MCF 10A (cell line): ENCODE measurements at regions not wholly inside any gene's neighbourhood (a gene's known extent, or its start where the extent isn't known, plus 50 kb on each side); places are given as distances from the start of the nearest gene placed in this dataset.
"Not testable (repeated sequence)": the region's sequence is repeated elsewhere in the genome, so short reads cannot be mapped to it uniquely, and the experiment has no call there.

ENCODE experiments used
- BruUV-seq: library from RNA; stranded (reverse); fragments of 400-500 nt; replicated peaks from 2 replicates; lab custom pipeline; 2021; lab: Mats Ljungman, UMichigan
- CTCF ChIA-PET: fragments of 300-600 bp; sonication (Branson Sonifier 250); formaldehyde crosslinking; extraction: SDS; loops from one replicate; lab custom pipeline; 2021; ENCODE audit warnings: antibody characterized with exemption, inconsistent platforms; lab: Yijun Ruan, JAX
- POLR2A ChIA-PET: fragments of 300-600, 350-650 bp; sonication (Branson Sonifier 250); formaldehyde crosslinking; extraction: SDS; loops from one replicate; lab custom pipeline; 2020; ENCODE audit warnings: antibody characterized with exemption, inconsistent platforms; lab: Yijun Ruan, JAX
- DNase-seq: peaks from one replicate; pipeline ENCODE4 v3.0.0-alpha.2; 2018; ENCODE audit not compliant: unreplicated experiment
- H3K27ac Mint-ChIP-seq: one replicate; pipeline ENCODE4 v1.8.0; 2022; ENCODE audit warnings: mild to moderate bottlenecking, low read depth, mixed read lengths; ENCODE audit not compliant: unreplicated experiment
- H3K27me3 Mint-ChIP-seq: one replicate; pipeline ENCODE4 v1.8.0; 2022; ENCODE audit warnings: mixed read lengths; ENCODE audit not compliant: insufficient read depth, unreplicated experiment
- H3K36me3 Mint-ChIP-seq: one replicate; pipeline ENCODE4 v1.8.0; 2022; ENCODE audit warnings: mild to moderate bottlenecking, moderate library complexity, mixed read lengths; ENCODE audit not compliant: insufficient read depth, unreplicated experiment
- H3K4me1 Mint-ChIP-seq: one replicate; pipeline ENCODE4 v1.8.0; 2022; ENCODE audit warnings: mixed read lengths; ENCODE audit not compliant: insufficient read depth, unreplicated experiment
- H3K4me3 Mint-ChIP-seq: one replicate; pipeline ENCODE4 v1.8.0; 2022; ENCODE audit warnings: mild to moderate bottlenecking, moderate library complexity, mixed read lengths; ENCODE audit not compliant: unreplicated experiment
- H3K9me3 Mint-ChIP-seq: one replicate; pipeline ENCODE4 v1.8.0; 2022; ENCODE audit warnings: mixed read lengths; ENCODE audit not compliant: unreplicated experiment
- intact Hi-C: fragments of 100-400 bp; cut with micrococcal nuclease; formaldehyde crosslinking; loops from 2 replicates; pipeline ENCODE4 v1.14.1; 2022
- TF ChIP-seq, protein P1 (sequence below): fragments of 200-600 bp; IDR thresholded peaks from one replicate; pipeline ENCODE4 v1.8.0; 2022; ENCODE audit warnings: antibody characterized with exemption, mild to moderate bottlenecking; ENCODE audit not compliant: unreplicated experiment

DNA sequence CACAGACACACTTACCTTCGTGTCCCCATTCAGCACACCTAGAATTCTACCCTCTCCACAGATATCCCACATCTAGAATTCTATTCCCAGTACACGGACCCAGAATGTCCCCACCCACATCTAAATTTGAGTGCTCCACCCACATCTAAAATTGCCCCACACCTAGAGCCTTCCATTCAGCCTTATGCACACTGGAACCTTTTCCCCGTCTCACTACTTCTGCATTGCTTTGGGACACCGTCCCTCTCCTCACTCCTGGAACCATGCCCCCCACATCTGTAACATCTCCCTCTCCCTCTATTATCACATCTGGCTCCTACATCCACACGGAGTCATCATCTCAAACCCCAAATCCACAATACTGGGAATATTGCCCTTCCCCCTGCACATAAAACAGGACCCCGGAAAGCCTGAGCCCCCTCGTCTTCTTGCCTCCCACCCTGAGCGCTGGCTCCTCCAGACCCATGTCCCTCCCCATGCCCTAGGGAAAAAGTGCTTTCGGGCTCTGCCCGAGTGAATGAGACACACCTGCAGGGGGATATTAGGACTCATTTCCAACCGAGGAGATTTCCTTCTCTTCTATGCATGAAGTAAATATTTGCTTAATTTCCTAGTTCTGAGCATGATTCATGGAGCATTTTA, 125.8 kb upstream of the UNC5B start:
- TF ChIP-seq, protein P1, sequence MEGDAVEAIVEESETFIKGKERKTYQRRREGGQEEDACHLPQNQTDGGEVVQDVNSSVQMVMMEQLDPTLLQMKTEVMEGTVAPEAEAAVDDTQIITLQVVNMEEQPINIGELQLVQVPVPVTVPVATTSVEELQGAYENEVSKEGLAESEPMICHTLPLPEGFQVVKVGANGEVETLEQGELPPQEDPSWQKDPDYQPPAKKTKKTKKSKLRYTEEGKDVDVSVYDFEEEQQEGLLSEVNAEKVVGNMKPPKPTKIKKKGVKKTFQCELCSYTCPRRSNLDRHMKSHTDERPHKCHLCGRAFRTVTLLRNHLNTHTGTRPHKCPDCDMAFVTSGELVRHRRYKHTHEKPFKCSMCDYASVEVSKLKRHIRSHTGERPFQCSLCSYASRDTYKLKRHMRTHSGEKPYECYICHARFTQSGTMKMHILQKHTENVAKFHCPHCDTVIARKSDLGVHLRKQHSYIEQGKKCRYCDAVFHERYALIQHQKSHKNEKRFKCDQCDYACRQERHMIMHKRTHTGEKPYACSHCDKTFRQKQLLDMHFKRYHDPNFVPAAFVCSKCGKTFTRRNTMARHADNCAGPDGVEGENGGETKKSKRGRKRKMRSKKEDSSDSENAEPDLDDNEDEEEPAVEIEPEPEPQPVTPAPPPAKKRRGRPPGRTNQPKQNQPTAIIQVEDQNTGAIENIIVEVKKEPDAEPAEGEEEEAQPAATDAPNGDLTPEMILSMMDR: no peak
- Mint-ChIP-seq H3K4me1 (no peaks in the 10 kb centered on the region), H3K4me3 (no peak overlapping the region), H3K27ac (no peak overlapping the region), H3K27me3 (peaks cover 30% of the 10 kb centered on the region), H3K36me3 (no peaks in the 10 kb centered on the region), H3K9me3 (no peaks in the 10 kb centered on the region)
- intact Hi-C loops: no loop called here
- DNase-seq: no peak
- ChIA-PET POLR2A (no interaction called here), CTCF (interaction anchor here (0.5 to 0.7 kb wide), 2 partner anchors 56 to 92 kb away, joined by 3 read pairs; no protein-coding TSS in a partner anchor)
- BruUV-seq: no TSS peak

DNA sequence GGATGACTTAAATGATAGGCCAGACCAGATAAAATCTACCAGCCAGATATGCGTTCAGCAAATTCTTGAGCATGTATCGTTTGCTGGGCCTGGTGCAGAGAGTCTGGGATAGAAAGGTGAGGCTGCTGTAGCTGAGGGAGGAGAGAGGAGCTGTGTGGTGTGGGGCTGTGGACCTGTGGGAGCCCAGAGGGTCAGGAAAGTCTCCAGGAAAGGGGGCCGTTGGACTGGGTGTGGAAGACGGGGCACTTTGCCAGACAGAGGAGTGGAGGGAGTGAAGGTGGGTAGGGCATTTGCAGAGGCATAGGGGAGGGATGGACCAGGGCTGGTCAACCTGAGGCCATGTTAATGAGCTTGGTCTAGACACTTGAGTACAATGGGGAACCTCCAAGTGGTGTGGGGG, 124.7 kb upstream of the UNC5B start:
- ChIA-PET POLR2A (no interaction called here), CTCF (interaction anchor here (0.6 kb wide), 1 partner anchor 66 kb away, joined by 3 read pairs; no protein-coding TSS in a partner anchor)
- H3K27me3 Mint-ChIP-seq: peaks cover 29% of the 10 kb centered on the region

GRCh38 chr10:71088054-71088453, 124.3 kb upstream of the UNC5B start:
- BruUV-seq: no TSS peak
- ChIA-PET CTCF (interaction anchor here (0.6 kb wide), 1 partner anchor 66 kb away, joined by 3 read pairs; no protein-coding TSS in a partner anchor), POLR2A (no interaction called here)
- no peaks in the 10 kb centered on the region for H3K36me3 Mint-ChIP-seq
- TF ChIP-seq, protein P1: no peak
- no peaks in the 10 kb centered on the region for H3K4me1 Mint-ChIP-seq
- H3K4me3 Mint-ChIP-seq: no peak overlapping the region
- peaks cover 34% of the 10 kb centered on the region for H3K27me3 Mint-ChIP-seq
- H3K27ac Mint-ChIP-seq: no peak overlapping the region
- H3K9me3 Mint-ChIP-seq: no peaks in the 10 kb centered on the region
- intact Hi-C loops: no loop called here
- no peak for DNase-seq

More for the DNA sequence above, 124.7 kb upstream of the UNC5B start:
- Mint-ChIP-seq H3K36me3 (no peaks in the 10 kb centered on the region), H3K9me3 (no peaks in the 10 kb centered on the region), H3K4me1 (no peaks in the 10 kb centered on the region), H3K27ac (no peak overlapping the region), H3K4me3 (no peak overlapping the region)
- no TSS peak for BruUV-seq
- TF ChIP-seq, protein P1: no peak
- DNase-seq: no peak
- intact Hi-C loops: no loop called here

DNA sequence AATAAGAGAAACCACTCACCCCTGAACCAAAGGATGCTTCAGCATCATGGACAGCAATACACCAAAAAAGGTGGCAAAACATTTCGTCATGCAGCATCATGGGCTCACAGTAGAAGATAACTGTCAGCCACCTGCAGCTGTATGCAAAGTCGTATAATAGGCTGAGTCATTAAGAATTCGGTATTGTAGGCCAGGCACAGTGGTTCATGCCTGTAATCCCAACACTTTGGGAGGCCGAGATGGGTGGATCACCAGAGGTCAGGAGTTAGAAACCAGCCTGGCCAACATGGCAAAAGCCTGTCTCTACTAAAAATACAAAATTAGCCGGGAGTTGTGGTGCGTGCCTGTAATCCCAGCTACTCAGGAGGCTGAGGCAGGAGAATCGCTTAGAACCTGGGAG, 123.8 kb upstream of the UNC5B start:
- H3K4me3 Mint-ChIP-seq, H3K36me3 Mint-ChIP-seq, intact Hi-C loops, H3K4me1 Mint-ChIP-seq, CTCF ChIA-PET, POLR2A ChIA-PET, BruUV-seq, DNase-seq, H3K9me3 Mint-ChIP-seq, H3K27ac Mint-ChIP-seq: not testable (repeated sequence)
- peaks cover 35% of the 10 kb centered on the region for H3K27me3 Mint-ChIP-seq
